NCI-H748 (cell line): ENCODE measurements at regions not wholly inside any gene's neighbourhood (a gene's known extent, or its start where the extent isn't known, plus 50 kb on each side); places are given as distances from the start of the nearest gene placed in this dataset.

Experiments used
- DNase-seq: peaks from one replicate; lab custom pipeline; 2025; ENCODE audit not compliant: unreplicated experiment; lab: John Stamatoyannopoulos, UW

- no peak for DNase-seq
These were observed 426.2 kb downstream of the RIT2 start for GRCh38 chr18:42689310-42689709.
